ENCODE measurements at regions not wholly inside any gene's neighbourhood (a gene's known extent, or its start where the extent isn't known, plus 50 kb on each side); places are given as distances from the start of the nearest gene placed in this dataset.

DNA sequence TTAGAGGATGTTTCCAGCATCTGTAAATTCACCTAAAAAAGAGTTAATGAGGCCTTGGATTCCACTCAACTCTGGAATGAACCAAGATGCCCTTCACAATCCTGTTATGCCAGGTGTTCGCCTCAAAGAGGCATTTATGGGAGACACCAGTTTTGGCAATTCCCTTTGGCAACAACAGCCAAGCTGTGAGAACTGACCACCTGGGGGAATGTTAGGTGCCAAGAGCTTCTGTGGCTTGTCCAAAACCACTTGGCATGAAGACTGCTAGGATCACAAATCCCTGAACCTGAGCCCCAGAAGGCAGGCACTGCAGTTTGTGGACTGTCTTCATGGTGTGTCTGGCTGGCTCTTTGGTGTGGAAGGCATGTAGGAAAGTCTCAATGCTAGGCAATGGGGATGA, 164.4 kb upstream of the BDNF start:
- Histone ChIP-seq H3K27me3 (replicated peaks; ENCODE audit: insufficient read depth, low read depth, low read length, poor library complexity) (peaks cover 21% of the 10 kb centered on the region), H3K36me3 (ENCODE audit: insufficient read depth, low read length, poor library complexity, severe bottlenecking) (no peaks in the 10 kb centered on the region), H3K4me1 (ENCODE audit: insufficient read depth, low read length, poor library complexity, severe bottlenecking) (no peaks in the 10 kb centered on the region), H3K9me3 (ENCODE audit: low read depth, low read length, poor library complexity, severe bottlenecking) (no peaks in the 10 kb centered on the region), H3K27ac (ENCODE audit: low read depth, low read length, poor library complexity, severe bottlenecking) (no peak overlapping the region), H3K4me3 (ENCODE audit: low read depth, low read length, poor library complexity, severe bottlenecking) (no peak overlapping the region)
- CTCF ChIA-PET, result no interaction called here
- TF ChIP-seq EZH2 (IDR thresholded peaks at IDR 0.05; ENCODE audit: borderline replicate concordance, low read depth, low read length, poor library complexity, severe bottlenecking), result no peak
- TF ChIP-seq, protein P1, sequence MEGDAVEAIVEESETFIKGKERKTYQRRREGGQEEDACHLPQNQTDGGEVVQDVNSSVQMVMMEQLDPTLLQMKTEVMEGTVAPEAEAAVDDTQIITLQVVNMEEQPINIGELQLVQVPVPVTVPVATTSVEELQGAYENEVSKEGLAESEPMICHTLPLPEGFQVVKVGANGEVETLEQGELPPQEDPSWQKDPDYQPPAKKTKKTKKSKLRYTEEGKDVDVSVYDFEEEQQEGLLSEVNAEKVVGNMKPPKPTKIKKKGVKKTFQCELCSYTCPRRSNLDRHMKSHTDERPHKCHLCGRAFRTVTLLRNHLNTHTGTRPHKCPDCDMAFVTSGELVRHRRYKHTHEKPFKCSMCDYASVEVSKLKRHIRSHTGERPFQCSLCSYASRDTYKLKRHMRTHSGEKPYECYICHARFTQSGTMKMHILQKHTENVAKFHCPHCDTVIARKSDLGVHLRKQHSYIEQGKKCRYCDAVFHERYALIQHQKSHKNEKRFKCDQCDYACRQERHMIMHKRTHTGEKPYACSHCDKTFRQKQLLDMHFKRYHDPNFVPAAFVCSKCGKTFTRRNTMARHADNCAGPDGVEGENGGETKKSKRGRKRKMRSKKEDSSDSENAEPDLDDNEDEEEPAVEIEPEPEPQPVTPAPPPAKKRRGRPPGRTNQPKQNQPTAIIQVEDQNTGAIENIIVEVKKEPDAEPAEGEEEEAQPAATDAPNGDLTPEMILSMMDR (conservative IDR thresholded peaks at IDR 0.05; ENCODE audit: low read depth, low read length), result no peak
- POLR2A ChIA-PET (ENCODE audit: low non-redundant PET), result no interaction called here
- BruUV-seq (replicated peaks), result no TSS peak
- intact Hi-C loops (cut with micrococcal nuclease; ENCODE audit: unreplicated experiment), result no loop called here
- DNase-seq (ENCODE audit: low spot score), result no peak

DNA sequence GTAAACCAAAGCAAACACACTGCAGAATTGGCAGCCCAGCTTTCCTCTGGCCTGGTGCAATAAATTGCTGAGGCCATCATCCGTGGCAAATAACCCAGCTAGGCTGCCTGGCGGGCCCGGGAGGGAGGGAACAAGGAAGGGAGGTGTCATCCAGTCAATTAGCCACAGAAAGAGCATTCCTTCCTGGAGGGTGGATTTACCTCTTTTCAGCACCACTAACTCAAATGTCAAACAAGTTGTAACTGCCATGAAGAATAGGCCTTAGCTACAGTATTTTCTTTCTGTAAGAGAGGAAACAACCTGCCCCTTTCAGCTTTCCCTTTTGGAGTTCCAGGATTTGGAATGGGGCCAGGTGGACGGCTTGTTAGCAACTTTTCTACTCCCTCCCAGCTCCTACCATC, 163.8 kb upstream of the BDNF start:
- Histone ChIP-seq H3K27ac (ENCODE audit: low read depth, low read length, poor library complexity, severe bottlenecking) (no peak overlapping the region), H3K4me1 (ENCODE audit: insufficient read depth, low read length, poor library complexity, severe bottlenecking) (no peaks in the 10 kb centered on the region), H3K9me3 (ENCODE audit: low read depth, low read length, poor library complexity, severe bottlenecking) (no peaks in the 10 kb centered on the region), H3K36me3 (ENCODE audit: insufficient read depth, low read length, poor library complexity, severe bottlenecking) (no peaks in the 10 kb centered on the region), H3K4me3 (ENCODE audit: low read depth, low read length, poor library complexity, severe bottlenecking) (no peak overlapping the region), H3K27me3 (replicated peaks; ENCODE audit: insufficient read depth, low read depth, low read length, poor library complexity) (peaks cover 26% of the 10 kb centered on the region)
- intact Hi-C loops (cut with micrococcal nuclease; ENCODE audit: unreplicated experiment), result no loop called here
- TF ChIP-seq, protein P1 (conservative IDR thresholded peaks at IDR 0.05; ENCODE audit: low read depth, low read length), result no peak
- no peak for TF ChIP-seq EZH2 (IDR thresholded peaks at IDR 0.05; ENCODE audit: borderline replicate concordance, low read depth, low read length, poor library complexity, severe bottlenecking)
- BruUV-seq (replicated peaks), result no TSS peak
- DNase-seq (ENCODE audit: low spot score), result no peak
- CTCF ChIA-PET, result no interaction called here
- POLR2A ChIA-PET (ENCODE audit: low non-redundant PET), result no interaction called here

DNA sequence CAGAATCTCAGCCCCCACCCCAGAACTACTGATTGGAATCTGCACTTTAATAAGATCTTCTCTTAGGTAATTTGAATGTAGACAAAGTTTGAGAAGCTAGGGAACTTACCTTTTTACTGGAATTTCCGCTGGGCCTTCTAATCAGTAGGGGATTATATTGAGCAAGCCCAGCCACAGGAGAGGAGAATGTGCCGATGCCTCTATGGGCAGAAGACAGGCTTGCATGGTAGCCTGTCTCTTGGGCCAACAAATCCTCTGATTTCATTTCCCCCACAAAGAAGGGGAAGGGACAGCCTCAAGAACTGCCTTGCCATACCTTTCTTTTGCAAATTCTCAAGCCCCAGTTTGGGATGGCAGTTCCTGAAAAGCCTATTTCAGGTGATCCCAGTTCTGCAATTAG, 163.4 kb upstream of the BDNF start:
- no peaks in the 10 kb centered on the region for H3K36me3 ChIP-seq (ENCODE audit: insufficient read depth, low read length, poor library complexity, severe bottlenecking)
- DNase-seq (ENCODE audit: low spot score), result no peak
- no peak overlapping the region for H3K27ac ChIP-seq (ENCODE audit: low read depth, low read length, poor library complexity, severe bottlenecking)
- ChIA-PET CTCF (no interaction called here), POLR2A (ENCODE audit: low non-redundant PET) (no interaction called here)
- H3K9me3 ChIP-seq (ENCODE audit: low read depth, low read length, poor library complexity, severe bottlenecking), result no peaks in the 10 kb centered on the region
- TF ChIP-seq, protein P1 (conservative IDR thresholded peaks at IDR 0.05; ENCODE audit: low read depth, low read length), result no peak
- no peak for TF ChIP-seq EZH2 (IDR thresholded peaks at IDR 0.05; ENCODE audit: borderline replicate concordance, low read depth, low read length, poor library complexity, severe bottlenecking)
- no peak overlapping the region for H3K4me3 ChIP-seq (ENCODE audit: low read depth, low read length, poor library complexity, severe bottlenecking)
- no peaks in the 10 kb centered on the region for H3K4me1 ChIP-seq (ENCODE audit: insufficient read depth, low read length, poor library complexity, severe bottlenecking)
- intact Hi-C loops (cut with micrococcal nuclease; ENCODE audit: unreplicated experiment), result no loop called here
- peaks cover 27% of the 10 kb centered on the region for H3K27me3 ChIP-seq (replicated peaks; ENCODE audit: insufficient read depth, low read depth, low read length, poor library complexity)
- BruUV-seq (replicated peaks), result no TSS peak
